HCT116 (cell line): ENCODE measurements at regions not wholly inside any gene's neighbourhood (a gene's known extent, or its start where the extent isn't known, plus 50 kb on each side); places are given as distances from the start of the nearest gene placed in this dataset.

ENCODE experiments used
- ATAC-seq: fragments of 200-7000 bp; cut with Tn5 transposase; 2 replicates; pipeline ENCODE4 v1.9.1; 2020; ENCODE audit warnings: mild to moderate bottlenecking, moderate library complexity
- BruUV-seq: library from RNA; stranded (reverse); fragments of 400-500 nt; replicated peaks from 2 replicates; lab custom pipeline; 2021; lab: Mats Ljungman, UMichigan
- CTCF ChIA-PET: fragments of 300-600 bp; sonication (Branson Sonifier 250); formaldehyde crosslinking; loops from one replicate; lab custom pipeline; 2021; ENCODE audit warnings: antibody characterized with exemption; lab: Charles Lee
- POLR2A ChIA-PET: fragments of 300-600, 350-600 bp; sonication (Branson Sonifier 250); formaldehyde crosslinking; loops from one replicate; lab custom pipeline; 2021; ENCODE audit warnings: antibody characterized with exemption; lab: Charles Lee
- RAD21 ChIA-PET, 2 experiments: fragments of 300-600 bp; sonication (Branson Sonifier 250); formaldehyde crosslinking; loops; one replicate each; lab custom pipeline; 2023; ENCODE audit warnings: low total read pairs in 2 of 2; ENCODE audit not compliant: uncharacterized antibody in 2 of 2, unreplicated experiment in 2 of 2, low non-redundant PET in 1 of 2; lab: Charles Lee
- DNase-seq: peaks from one replicate; pipeline ENCODE4 v3.0.0-alpha.2; 2010; ENCODE audit warnings: low read depth, low spot score
- H2AFZ ChIP-seq: fragments of 200-600 bp; shearing (Covaris generic), sonication (generic); 2 replicates; pipeline ENCODE4 v1.6.1; 2017; ENCODE audit warnings: low read depth, mixed run types, mixed read lengths, antibody characterized with exemption, low read length; ENCODE audit not compliant: poor library complexity, severe bottlenecking
- H3K27ac ChIP-seq: 2 replicates; pipeline ENCODE4 v1.5.1; 2012; ENCODE audit warnings: low read depth, low read length
- H3K27me3 ChIP-seq: fragments of 200-600 bp; sonication (generic); 2 replicates; pipeline ENCODE4 v1.6.1; 2016; ENCODE audit warnings: mixed run types, low read length, mixed read lengths; ENCODE audit not compliant: insufficient read depth
- H3K36me3 ChIP-seq, 2 experiments: fragments of 200-500 bp in 1 of 2; fragments of 200-600 bp in 1 of 2; sonication (Bioruptor generic) in 1 of 2; sonication (generic) in 1 of 2; 2 replicates each; pipeline versions ENCODE4 v1.5.1 to v1.6.1; 2014 to 2016; ENCODE audit warnings: low read length in 2 of 2, inconsistent platforms in 1 of 2, mixed read lengths in 1 of 2, mixed run types in 1 of 2; ENCODE audit not compliant: insufficient read depth in 2 of 2, control insufficient read depth in 1 of 2
- H3K4me1 ChIP-seq, 2 experiments: fragments of 200-600 bp in 1 of 2; sonication (generic) in 1 of 2; 2 replicates each; pipeline versions ENCODE4 v1.5.1 to v1.6.1; 2012 to 2017; ENCODE audit warnings: low read length in 2 of 2, inconsistent platforms in 1 of 2, mild to moderate bottlenecking in 1 of 2, mixed read lengths in 1 of 2, mixed run types in 1 of 2, moderate library complexity in 1 of 2; ENCODE audit not compliant: insufficient read depth in 2 of 2, control insufficient read depth in 1 of 2
- H3K4me2 ChIP-seq: fragments of 200-600 bp; sonication (generic); 2 replicates; pipeline ENCODE4 v1.6.1; 2017; ENCODE audit warnings: mixed run types, low read length, mixed read lengths
- H3K4me3 ChIP-seq, 2 experiments: fragments of 200-600 bp in 1 of 2; sonication (generic) in 1 of 2; replicated peaks in 1 of 2; 2 replicates each; pipeline ENCODE4 v1.5.1; 2011 to 2016; ENCODE audit warnings: low read length in 2 of 2, control low read depth in 1 of 2, low read depth in 1 of 2, mild to moderate bottlenecking in 1 of 2, mixed read lengths in 1 of 2, mixed run types in 1 of 2
- H3K79me2 ChIP-seq: fragments of 200-600 bp; sonication (generic); 2 replicates; pipeline ENCODE4 v1.6.1; 2017; ENCODE audit warnings: mild to moderate bottlenecking, mixed run types, low read length, moderate library complexity, mixed read lengths; ENCODE audit not compliant: insufficient read depth
- H3K9ac ChIP-seq: fragments of 200-600 bp; sonication (generic); 2 replicates; pipeline ENCODE4 v1.6.1; 2016; ENCODE audit warnings: low read length, mixed read lengths
- H3K9me2 ChIP-seq: fragments of 200-600 bp; sonication (generic), shearing (Covaris generic); 2 replicates; pipeline ENCODE4 v1.6.1; 2017; ENCODE audit warnings: mixed run types, mild to moderate bottlenecking, moderate library complexity; ENCODE audit not compliant: insufficient read depth
- H3K9me3 ChIP-seq, 2 experiments: fragments of 200-500 bp in 1 of 2; fragments of 200-600 bp in 1 of 2; sonication (Bioruptor generic) in 1 of 2; sonication (generic) in 1 of 2; 2 replicates each; pipeline ENCODE4 v1.6.1; 2014 to 2017; ENCODE audit warnings: low read length in 2 of 2, mixed read lengths in 2 of 2, inconsistent platforms in 1 of 2, low read depth in 1 of 2, mild to moderate bottlenecking in 1 of 2, mixed run types in 1 of 2, moderate library complexity in 1 of 2; ENCODE audit not compliant: control insufficient read depth in 1 of 2, insufficient read depth in 1 of 2
- H4K20me1 ChIP-seq: fragments of 200-600 bp; sonication (generic), shearing (Covaris generic); 2 replicates; pipeline ENCODE4 v1.6.1; 2017; ENCODE audit warnings: mixed run types, mild to moderate bottlenecking, moderate library complexity; ENCODE audit not compliant: insufficient read depth
- CTCF ChIP-seq, 3 experiments: fragments of 200-600 bp in 1 of 3; sonication (generic) in 1 of 3; IDR thresholded peaks in 2 of 3; conservative IDR thresholded peaks in 1 of 3; 2 replicates each; pipeline ENCODE4 v1.5.1; 2012 to 2017; ENCODE audit warnings: low read depth in 2 of 3, low read length in 2 of 3, antibody characterized with exemption in 1 of 3, borderline replicate concordance in 1 of 3, control low read depth in 1 of 3, mild to moderate bottlenecking in 1 of 3, mixed read lengths in 1 of 3, mixed run types in 1 of 3, moderate library complexity in 1 of 3; ENCODE audit not compliant: insufficient read depth in 1 of 3
- ELF1 ChIP-seq: IDR thresholded peaks from 2 replicates; pipeline ENCODE4 v1.6.1; 2012; ENCODE audit warnings: low read depth, borderline replicate concordance
- EZH2 ChIP-seq: fragments of 200-600 bp; sonication (generic); IDR thresholded peaks from 2 replicates; pipeline ENCODE4 v1.6.1; 2017; ENCODE audit warnings: antibody characterized with exemption, mixed run types
- EZH2phosphoT487 ChIP-seq: fragments of 200-600 bp; IDR thresholded peaks from 2 replicates; pipeline ENCODE4 v1.6.1; 2018; ENCODE audit warnings: antibody characterized with exemption, borderline replicate concordance
- TCF7L2 ChIP-seq: IDR thresholded peaks from 2 replicates; pipeline ENCODE4 v1.7.0; 2011; ENCODE audit warnings: borderline replicate concordance, inconsistent platforms; ENCODE audit not compliant: insufficient read depth, insufficient read length; ENCODE audit errors: extremely low read depth
- ZBTB33 ChIP-seq: IDR thresholded peaks from 2 replicates; pipeline ENCODE4 v1.6.1; 2011; ENCODE audit warnings: mild to moderate bottlenecking, low read length, moderate library complexity; ENCODE audit not compliant: insufficient replicate concordance; ENCODE audit errors: extremely low read depth
- intact Hi-C: fragments of 100-400 bp; cut with micrococcal nuclease; formaldehyde crosslinking; loops from 2 replicates; pipeline ENCODE4 v1.10.0; 2022

GRCh38 chr4:125546272-125546671 is 231.5 kb downstream of the FAT4 start:
- Histone ChIP-seq H2AFZ (no peak overlapping the region), H3K27ac (no peak overlapping the region), H3K4me3 (no peak overlapping the region), H3K4me1 (no peaks in the 10 kb centered on the region), H4K20me1 (no peaks in the 10 kb centered on the region; the same call in 1 of the 2 replicates), H3K79me2 (no peaks in the 10 kb centered on the region), H3K9me3 (no peaks in the 10 kb centered on the region), H3K4me2 (no peak overlapping the region), H3K27me3 (no peaks in the 10 kb centered on the region), H3K9me2 (no peaks in the 10 kb centered on the region), H3K36me3 (no peaks in the 10 kb centered on the region), H3K9ac (no peak overlapping the region)
- no peak for ATAC-seq
- CTCF ChIA-PET, result no interaction called here
- POLR2A ChIA-PET, result no interaction called here
- TF ChIP-seq EZH2phosphoT487, result no peak
- no peak for TF ChIP-seq CTCF (IDR thresholded peaks at IDR 0.05 in 2 of 3, conservative IDR thresholded peaks at IDR 0.05 in 1 of 3; ENCODE audit: borderline replicate concordance in 1 of 3, insufficient read depth in 1 of 3, low read depth in 2 of 3, low read length in 2 of 3)
- TF ChIP-seq TCF7L2, result no peak
- TF ChIP-seq ELF1, result no peak
- no peak for TF ChIP-seq ZBTB33
- TF ChIP-seq EZH2, result no peak
- RAD21 ChIA-PET, result no interaction called here
- intact Hi-C loops, result no loop called here
- no peak for DNase-seq
- BruUV-seq, result no TSS peak
